ENCODE measurements at regions not wholly inside any gene's neighbourhood (a gene's known extent, or its start where the extent isn't known, plus 50 kb on each side); places are given as distances from the start of the nearest gene placed in this dataset.

DNA sequence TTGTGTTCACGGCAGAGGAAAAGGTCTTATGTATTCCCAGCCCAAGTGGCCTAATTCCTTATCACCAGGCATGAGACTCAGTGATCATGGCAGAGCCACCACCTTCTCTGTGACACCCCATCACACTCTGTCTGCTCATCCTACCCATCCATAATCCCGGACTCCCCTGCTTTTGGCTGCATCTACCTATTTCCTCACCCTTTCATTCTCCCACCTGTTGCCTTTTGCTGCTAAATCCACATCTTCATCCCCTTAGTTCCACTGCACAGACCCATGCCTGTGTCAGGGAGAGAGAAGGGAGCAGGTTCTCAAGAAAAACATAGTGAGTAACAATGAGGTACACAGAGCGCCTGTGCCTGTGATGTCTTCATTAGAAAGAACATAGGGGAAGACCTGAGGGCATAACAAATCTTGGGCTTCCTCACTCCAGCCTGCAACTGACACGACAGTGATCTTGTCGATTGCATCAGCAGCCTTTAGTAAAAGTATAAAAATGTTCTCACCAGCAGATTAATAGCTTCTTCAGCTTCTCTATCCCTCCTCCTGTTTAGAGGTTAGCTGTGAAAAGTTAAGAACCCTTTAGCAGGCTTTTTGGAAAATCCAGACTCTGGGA is 246.5 kb upstream of the SPRED2 start:
- Histone ChIP-seq H3K79me2 (ENCODE audit: control insufficient read depth, insufficient read depth, low read length) (no peaks in the 10 kb centered on the region), H3K9ac (ENCODE audit: low read length) (no peak overlapping the region), H2BK5ac (ENCODE audit: low read length) (no peak overlapping the region), H3K23ac (ENCODE audit: low read length) (no peak overlapping the region), H3K4me2 (ENCODE audit: low read length) (no peak overlapping the region), H4K5ac (ENCODE audit: low read length) (no peak overlapping the region), H2BK15ac (replicated peaks; ENCODE audit: low read depth) (no peak overlapping the region), H3K56ac (ENCODE audit: low read length) (no peak overlapping the region), H3K36me3 (ENCODE audit: control insufficient read depth, insufficient read depth, low read length) (no peaks in the 10 kb centered on the region), H2AK5ac (ENCODE audit: low read length) (no peak overlapping the region), H2BK120ac (ENCODE audit: low read depth, low read length) (no peak overlapping the region), H3K27ac (ENCODE audit: low read depth, low read length) (no peak overlapping the region), H3K4ac (ENCODE audit: low read depth, low read length) (no peak overlapping the region), H3K18ac (ENCODE audit: low read length) (no peak overlapping the region), H3K4me3 (ENCODE audit: low read length) (no peak overlapping the region), H3K27me3 (ENCODE audit: insufficient read depth, low read length, poor library complexity) (no peaks in the 10 kb centered on the region), H3K79me1 (ENCODE audit: low read length) (no peaks in the 10 kb centered on the region), H3K4me1 (ENCODE audit: control insufficient read depth, low read depth, low read length) (no peaks in the 10 kb centered on the region), H4K8ac (ENCODE audit: low read depth, low read length) (no peak overlapping the region)
- WGBS (ENCODE audit: extremely low coverage, insufficient coverage, low lambda C conversion rate) = no CpG with 5 or more reads among the region's 5 CpGs
- DNase-seq = no peak

- Histone ChIP-seq H3K4me3 (ENCODE audit: low read length) (no peak overlapping the region), H2BK5ac (ENCODE audit: low read length) (no peak overlapping the region), H2BK15ac (replicated peaks; ENCODE audit: low read depth) (no peak overlapping the region), H4K5ac (ENCODE audit: low read length) (no peak overlapping the region), H2AK5ac (ENCODE audit: low read length) (no peak overlapping the region), H3K27ac (ENCODE audit: low read depth, low read length) (no peak overlapping the region), H3K23ac (ENCODE audit: low read length) (no peak overlapping the region), H3K4me2 (ENCODE audit: low read length) (no peak overlapping the region), H3K4me1 (ENCODE audit: control insufficient read depth, low read depth, low read length) (no peaks in the 10 kb centered on the region), H3K27me3 (ENCODE audit: insufficient read depth, low read length, poor library complexity) (no peaks in the 10 kb centered on the region), H3K4ac (ENCODE audit: low read depth, low read length) (no peak overlapping the region), H3K36me3 (ENCODE audit: control insufficient read depth, insufficient read depth, low read length) (no peaks in the 10 kb centered on the region), H4K8ac (ENCODE audit: low read depth, low read length) (no peak overlapping the region), H3K79me2 (ENCODE audit: control insufficient read depth, insufficient read depth, low read length) (no peaks in the 10 kb centered on the region), H3K56ac (ENCODE audit: low read length) (no peak overlapping the region), H3K79me1 (ENCODE audit: low read length) (no peaks in the 10 kb centered on the region), H2BK120ac (ENCODE audit: low read depth, low read length) (no peak overlapping the region), H3K18ac (ENCODE audit: low read length) (no peak overlapping the region), H3K9ac (ENCODE audit: low read length) (no peak overlapping the region)
- no CpG with 5 or more reads among the region's 4 CpGs for WGBS (ENCODE audit: extremely low coverage, insufficient coverage, low lambda C conversion rate)
- DNase-seq = no peak
Observed at GRCh38 chr2:65675350-65675749, 243.0 kb upstream of the SPRED2 start.

DNA sequence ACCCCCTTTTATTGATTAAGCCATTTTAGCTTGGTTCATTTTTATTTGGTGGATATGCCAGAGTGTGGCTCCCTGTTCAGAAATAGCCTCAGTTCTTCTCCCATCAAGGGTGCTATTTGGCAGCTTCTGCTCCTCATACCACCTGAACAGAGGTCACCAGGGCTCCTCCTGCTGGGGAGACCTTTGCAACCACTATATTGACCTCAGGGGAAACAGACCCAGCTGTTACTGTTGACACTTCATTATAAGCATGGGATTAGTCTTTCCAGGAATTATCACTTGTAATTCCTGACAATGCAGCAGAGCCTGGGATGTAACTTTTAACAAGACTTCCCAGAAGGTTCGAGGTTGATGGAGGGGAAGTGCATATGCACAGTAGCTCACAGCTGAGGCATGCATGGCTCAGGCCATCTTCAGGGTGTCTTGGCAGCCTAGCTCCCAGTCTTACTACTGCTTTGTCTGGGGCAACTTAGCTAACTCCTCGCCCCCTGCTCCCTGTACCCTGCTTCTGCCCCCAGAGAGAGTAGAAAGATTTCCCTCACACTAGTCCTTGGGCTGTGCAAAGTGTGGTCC is 239.4 kb upstream of the SPRED2 start:
- Histone ChIP-seq H3K36me3 (ENCODE audit: control insufficient read depth, insufficient read depth, low read length) (no peaks in the 10 kb centered on the region), H2AK5ac (ENCODE audit: low read length) (no peak overlapping the region), H3K23ac (ENCODE audit: low read length) (no peak overlapping the region), H3K79me2 (ENCODE audit: control insufficient read depth, insufficient read depth, low read length) (no peaks in the 10 kb centered on the region), H3K4me1 (ENCODE audit: control insufficient read depth, low read depth, low read length) (no peaks in the 10 kb centered on the region), H4K8ac (ENCODE audit: low read depth, low read length) (no peak overlapping the region), H3K27ac (ENCODE audit: low read depth, low read length) (no peak overlapping the region), H3K79me1 (ENCODE audit: low read length) (no peaks in the 10 kb centered on the region), H3K4ac (ENCODE audit: low read depth, low read length) (no peak overlapping the region), H3K9ac (ENCODE audit: low read length) (no peak overlapping the region), H3K4me2 (ENCODE audit: low read length) (no peak overlapping the region), H4K5ac (ENCODE audit: low read length) (no peak overlapping the region), H3K18ac (ENCODE audit: low read length) (no peak overlapping the region), H2BK120ac (ENCODE audit: low read depth, low read length) (no peak overlapping the region), H2BK15ac (replicated peaks; ENCODE audit: low read depth) (no peak overlapping the region), H3K56ac (ENCODE audit: low read length) (no peak overlapping the region), H2BK5ac (ENCODE audit: low read length) (no peak overlapping the region), H3K27me3 (ENCODE audit: insufficient read depth, low read length, poor library complexity) (no peaks in the 10 kb centered on the region), H3K4me3 (ENCODE audit: low read length) (no peak overlapping the region)
- DNase-seq = peak; percentile 70
- WGBS (ENCODE audit: extremely low coverage, insufficient coverage, low lambda C conversion rate) = no CpG with 5 or more reads among the region's 2 CpGs

- Histone ChIP-seq H3K27me3 (ENCODE audit: insufficient read depth, low read length, poor library complexity) (no peaks in the 10 kb centered on the region), H3K4me2 (ENCODE audit: low read length) (no peak overlapping the region), H3K4ac (ENCODE audit: low read depth, low read length) (no peak overlapping the region), H3K36me3 (ENCODE audit: control insufficient read depth, insufficient read depth, low read length) (no peaks in the 10 kb centered on the region), H3K4me1 (ENCODE audit: control insufficient read depth, low read depth, low read length) (no peaks in the 10 kb centered on the region), H3K79me1 (ENCODE audit: low read length) (no peaks in the 10 kb centered on the region), H4K5ac (ENCODE audit: low read length) (no peak overlapping the region), H2BK5ac (ENCODE audit: low read length) (no peak overlapping the region), H3K56ac (ENCODE audit: low read length) (no peak overlapping the region), H3K27ac (ENCODE audit: low read depth, low read length) (no peak overlapping the region), H3K4me3 (ENCODE audit: low read length) (no peak overlapping the region), H2BK15ac (replicated peaks; ENCODE audit: low read depth) (no peak overlapping the region), H3K18ac (ENCODE audit: low read length) (no peak overlapping the region), H3K79me2 (ENCODE audit: control insufficient read depth, insufficient read depth, low read length) (no peaks in the 10 kb centered on the region), H4K8ac (ENCODE audit: low read depth, low read length) (no peak overlapping the region), H3K23ac (ENCODE audit: low read length) (no peak overlapping the region), H2BK120ac (ENCODE audit: low read depth, low read length) (no peak overlapping the region), H3K9ac (ENCODE audit: low read length) (no peak overlapping the region), H2AK5ac (ENCODE audit: low read length) (no peak overlapping the region)
- WGBS (ENCODE audit: extremely low coverage, insufficient coverage, low lambda C conversion rate) = no CpG with 5 or more reads among the region's 2 CpGs
- DNase-seq = no peak
Observed at GRCh38 chr2:65669574-65669973, 237.2 kb upstream of the SPRED2 start.

DNA sequence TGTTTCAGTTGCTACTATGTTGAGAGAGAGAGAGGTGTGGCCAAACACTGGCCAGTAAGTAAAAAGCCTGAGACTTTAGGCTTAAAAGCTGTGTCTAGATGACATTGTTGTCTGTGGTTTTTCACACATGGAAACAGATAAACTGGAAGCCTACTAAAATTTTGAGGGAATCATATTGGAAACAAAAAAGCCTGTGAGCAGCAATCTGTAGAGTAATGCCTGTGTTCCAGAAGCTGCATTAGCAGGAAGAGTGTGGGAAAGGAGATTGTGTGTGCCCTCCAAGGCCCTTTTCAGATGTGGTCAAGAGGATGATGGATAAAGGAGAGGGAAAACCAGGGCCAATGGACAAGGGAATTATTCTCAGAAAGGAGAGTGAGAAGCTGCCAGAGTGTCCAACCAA is 236.3 kb upstream of the SPRED2 start:
- Histone ChIP-seq H2BK120ac (ENCODE audit: low read depth, low read length) (no peak overlapping the region), H2AK5ac (ENCODE audit: low read length) (no peak overlapping the region), H3K36me3 (ENCODE audit: control insufficient read depth, insufficient read depth, low read length) (no peaks in the 10 kb centered on the region), H3K23ac (ENCODE audit: low read length) (no peak overlapping the region), H3K56ac (ENCODE audit: low read length) (no peak overlapping the region), H2BK15ac (replicated peaks; ENCODE audit: low read depth) (no peak overlapping the region), H4K5ac (ENCODE audit: low read length) (no peak overlapping the region), H3K4me3 (ENCODE audit: low read length) (no peak overlapping the region), H3K18ac (ENCODE audit: low read length) (no peak overlapping the region), H3K79me2 (ENCODE audit: control insufficient read depth, insufficient read depth, low read length) (no peaks in the 10 kb centered on the region), H2BK5ac (ENCODE audit: low read length) (no peak overlapping the region), H3K79me1 (ENCODE audit: low read length) (no peaks in the 10 kb centered on the region), H3K27me3 (ENCODE audit: insufficient read depth, low read length, poor library complexity) (no peaks in the 10 kb centered on the region), H3K27ac (ENCODE audit: low read depth, low read length) (no peak overlapping the region), H3K4me2 (ENCODE audit: low read length) (no peak overlapping the region), H4K8ac (ENCODE audit: low read depth, low read length) (no peak overlapping the region), H3K9ac (ENCODE audit: low read length) (no peak overlapping the region), H3K4ac (ENCODE audit: low read depth, low read length) (no peak overlapping the region), H3K4me1 (ENCODE audit: control insufficient read depth, low read depth, low read length) (no peaks in the 10 kb centered on the region)
- no peak for DNase-seq

DNA sequence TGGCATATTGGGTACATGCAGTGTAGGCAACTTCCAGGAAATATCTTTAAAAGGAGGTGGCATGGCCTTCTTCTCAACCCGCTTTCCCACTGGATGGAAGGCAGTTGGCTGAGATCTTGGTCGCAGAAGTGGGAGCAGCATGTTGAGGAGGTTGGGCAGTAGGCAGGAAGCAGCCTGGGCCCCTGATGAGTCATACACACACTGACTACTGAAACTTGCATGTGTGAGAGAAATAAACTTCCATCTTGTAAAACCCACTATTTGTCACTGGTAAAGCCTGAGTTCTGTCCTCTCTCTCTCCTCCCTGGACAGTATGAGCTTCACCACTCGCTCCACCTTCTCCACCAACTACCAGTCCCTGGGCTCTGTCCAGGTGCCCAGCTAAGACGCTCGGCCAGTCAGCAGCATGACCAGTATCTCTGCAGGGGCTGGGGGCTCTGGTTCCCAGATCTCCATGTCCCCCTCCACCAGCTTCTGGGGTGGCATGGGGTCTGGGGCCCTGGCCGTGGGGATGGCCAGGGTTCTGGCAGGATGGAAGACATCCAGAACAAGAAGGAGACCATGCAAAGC is 233.8 kb upstream of the SPRED2 start:
- no peaks in the 10 kb centered on the region for H3K79me1 ChIP-seq (ENCODE audit: low read length)
- H3K56ac ChIP-seq (ENCODE audit: low read length) = no peak overlapping the region
- no peaks in the 10 kb centered on the region for H3K4me1 ChIP-seq (ENCODE audit: control insufficient read depth, low read depth, low read length)
- no peak overlapping the region for H3K18ac ChIP-seq (ENCODE audit: low read length)
- H4K5ac ChIP-seq (ENCODE audit: low read length) = no peak overlapping the region
- H2AK5ac ChIP-seq (ENCODE audit: low read length) = no peak overlapping the region
- H4K8ac ChIP-seq (ENCODE audit: low read depth, low read length) = no peak overlapping the region
- no peaks in the 10 kb centered on the region for H3K36me3 ChIP-seq (ENCODE audit: control insufficient read depth, insufficient read depth, low read length)
- no peak overlapping the region for H2BK15ac ChIP-seq (replicated peaks; ENCODE audit: low read depth)
- H3K23ac ChIP-seq (ENCODE audit: low read length) = no peak overlapping the region
- no peak overlapping the region for H3K4ac ChIP-seq (ENCODE audit: low read depth, low read length)
- H2BK120ac ChIP-seq (ENCODE audit: low read depth, low read length) = no peak overlapping the region
- H2BK5ac ChIP-seq (ENCODE audit: low read length) = no peak overlapping the region
- DNase-seq = peak; percentile 28
- no peak overlapping the region for H3K9ac ChIP-seq (ENCODE audit: low read length)
- H3K79me2 ChIP-seq (ENCODE audit: control insufficient read depth, insufficient read depth, low read length) = no peaks in the 10 kb centered on the region
- H3K4me3 ChIP-seq (ENCODE audit: low read length) = no peak overlapping the region
- no peaks in the 10 kb centered on the region for H3K27me3 ChIP-seq (ENCODE audit: insufficient read depth, low read length, poor library complexity)
- no CpG with 5 or more reads among the region's 6 CpGs for WGBS (ENCODE audit: extremely low coverage, insufficient coverage, low lambda C conversion rate)
- no peak overlapping the region for H3K4me2 ChIP-seq (ENCODE audit: low read length)
- no peak overlapping the region for H3K27ac ChIP-seq (ENCODE audit: low read depth, low read length)

Data from mesendoderm (in vitro differentiated cells).